ENCODE measurements at regions not wholly inside any gene's neighbourhood (a gene's known extent, or its start where the extent isn't known, plus 50 kb on each side); places are given as distances from the start of the nearest gene placed in this dataset.

- intact Hi-C loops (cut with DNase I, micrococcal nuclease), result no loop called here
- H3K27ac ChIP-seq (ENCODE audit: low read depth in 1 of 2, low read length in 2 of 2), result no peak overlapping the region
- TF ChIP-seq CTCF (IDR thresholded peaks at IDR 0.05), result no peak
- H3K27me3 ChIP-seq (ENCODE audit: control insufficient read depth in 1 of 2, insufficient read depth in 2 of 2, low read length in 2 of 2), result no peaks in the 10 kb centered on the region
- H3K9me3 ChIP-seq (ENCODE audit: control insufficient read depth in 1 of 2, insufficient read depth in 1 of 2, low read length in 2 of 2), result no peaks in the 10 kb centered on the region
- Mint-ChIP-seq H3K36me3 (ENCODE audit: low read depth) (no peaks in the 10 kb centered on the region), H3K4me3 (no peak overlapping the region), H3K27ac (no peak overlapping the region), H3K27me3 (peaks cover 24% of the 10 kb centered on the region), H3K9me3 (peaks cover 4% of the 10 kb centered on the region), H3K4me1 (ENCODE audit: low read depth) (no peaks in the 10 kb centered on the region)
- H3K4me1 ChIP-seq (ENCODE audit: insufficient read depth, low read length), result no peaks in the 10 kb centered on the region
- H3K36me3 ChIP-seq (ENCODE audit: insufficient read depth, low read length), result no peaks in the 10 kb centered on the region
- ATAC-seq (ENCODE audit: poor library complexity), result no peak
- CTCF ChIA-PET, result no interaction called here
- POLR2A ChIA-PET, result no interaction called here
- DNase-seq, result no peak
- no peak overlapping the region for H3K4me3 ChIP-seq (ENCODE audit: low read length)
Observed at GRCh38 chr9:107154766-107155165, 128.3 kb upstream of the RAD23B start.

GRCh38 chr9:107155244-107155817, 127.7 kb upstream of the RAD23B start:
- intact Hi-C loops (cut with DNase I, micrococcal nuclease), result no loop called here
- no peak for DNase-seq
- no peak overlapping the region for H3K27ac Mint-ChIP-seq

GRCh38 chr9:107158321-107158720, 124.8 kb upstream of the RAD23B start:
- intact Hi-C loops (cut with DNase I, micrococcal nuclease), result no loop called here
- Mint-ChIP-seq H3K36me3 (ENCODE audit: low read depth) (no peaks in the 10 kb centered on the region), H3K9me3 (no peaks in the 10 kb centered on the region), H3K27ac (no peak overlapping the region), H3K27me3 (peaks cover 15% of the 10 kb centered on the region), H3K4me1 (ENCODE audit: low read depth) (no peaks in the 10 kb centered on the region), H3K4me3 (no peak overlapping the region)
- ChIA-PET CTCF (no interaction called here), POLR2A (no interaction called here)
- Histone ChIP-seq H3K9me3 (ENCODE audit: control insufficient read depth in 1 of 2, insufficient read depth in 1 of 2, low read length in 2 of 2) (no peaks in the 10 kb centered on the region), H3K27me3 (ENCODE audit: control insufficient read depth in 1 of 2, insufficient read depth in 2 of 2, low read length in 2 of 2) (no peaks in the 10 kb centered on the region), H3K4me3 (ENCODE audit: low read length) (no peak overlapping the region), H3K27ac (ENCODE audit: low read depth in 1 of 2, low read length in 2 of 2) (no peak overlapping the region), H3K4me1 (ENCODE audit: insufficient read depth, low read length) (no peaks in the 10 kb centered on the region), H3K36me3 (ENCODE audit: insufficient read depth, low read length) (no peaks in the 10 kb centered on the region)
- ATAC-seq (ENCODE audit: poor library complexity) (no peak), DNase-seq (peak in 2 of 14 experiments; percentile 3 to 7)
- TF ChIP-seq CTCF (IDR thresholded peaks at IDR 0.05), result peak; percentile 17

More at GRCh38 chr9:107155244-107155817, 127.7 kb upstream of the RAD23B start:
- no peaks in the 10 kb centered on the region for H3K27me3 ChIP-seq (ENCODE audit: control insufficient read depth in 1 of 2, insufficient read depth in 2 of 2, low read length in 2 of 2)
- no peak overlapping the region for H3K4me3 ChIP-seq (ENCODE audit: low read length)
- ChIA-PET POLR2A (no interaction called here), CTCF (no interaction called here)
- H3K4me3 Mint-ChIP-seq, result no peak overlapping the region
- no peaks in the 10 kb centered on the region for H3K9me3 ChIP-seq (ENCODE audit: control insufficient read depth in 1 of 2, insufficient read depth in 1 of 2, low read length in 2 of 2)
- peaks cover 21% of the 10 kb centered on the region for H3K27me3 Mint-ChIP-seq
- H3K36me3 ChIP-seq (ENCODE audit: insufficient read depth, low read length), result no peaks in the 10 kb centered on the region
- H3K4me1 Mint-ChIP-seq (ENCODE audit: low read depth), result no peaks in the 10 kb centered on the region
- no peak overlapping the region for H3K27ac ChIP-seq (ENCODE audit: low read depth in 1 of 2, low read length in 2 of 2)
- H3K9me3 Mint-ChIP-seq, result peaks cover 1% of the 10 kb centered on the region
- no peaks in the 10 kb centered on the region for H3K36me3 Mint-ChIP-seq (ENCODE audit: low read depth)
- TF ChIP-seq CTCF (IDR thresholded peaks at IDR 0.05), result no peak
- ATAC-seq (ENCODE audit: poor library complexity), result no peak
- no peaks in the 10 kb centered on the region for H3K4me1 ChIP-seq (ENCODE audit: insufficient read depth, low read length)
